B cell (primary cell): ENCODE measurements at regions not wholly inside any gene's neighbourhood (a gene's known extent, or its start where the extent isn't known, plus 50 kb on each side); places are given as distances from the start of the nearest gene placed in this dataset.

Experiments
- CTCF ChIP-seq: fragments of 200-600 bp; IDR thresholded peaks from one replicate; pipeline ENCODE4 v1.8.0; 2022; ENCODE audit warnings: antibody characterized with exemption, mild to moderate bottlenecking
- EZH2 ChIP-seq: IDR thresholded peaks from 2 replicates; pipeline ENCODE4 v1.6.1; 2012; ENCODE audit warnings: borderline replicate concordance, low read depth, mild to moderate bottlenecking, moderate library complexity, low read length; ENCODE audit not compliant: insufficient read depth, poor library complexity, severe bottlenecking

- TF ChIP-seq CTCF (no peak), EZH2 (no peak)
Measured at GRCh38 chr2:52882974-52883373, 884.6 kb upstream of the CHAC2 start.
